GM18505 (cell line): ENCODE measurements at regions not wholly inside any gene's neighbourhood (a gene's known extent, or its start where the extent isn't known, plus 50 kb on each side); places are given as distances from the start of the nearest gene placed in this dataset.
"Not testable (repeated sequence)": the region's sequence is repeated elsewhere in the genome, so short reads cannot be mapped to it uniquely, and the experiment has no call there.

Experiments
- ATAC-seq: cut with Tn5 transposase; IDR thresholded peaks from one replicate; pipeline ENCODE4 v1.9.1; 2021; ENCODE audit not compliant: unreplicated experiment
- POLR2A ChIP-seq: IDR thresholded peaks from 4 replicates; pipeline ENCODE4 v1.6.1; 2011; ENCODE audit warnings: borderline replicate concordance; ENCODE audit not compliant: insufficient read depth, insufficient read length; ENCODE audit errors: extremely low read depth

- ATAC-seq: no peak
Observed at GRCh38 chr11:104713401-104713800, 184.9 kb downstream of the CASP12 start.

GRCh38 chr11:104705490-104706190 lies 192.6 kb downstream of the CASP12 start:
- TF ChIP-seq POLR2A: no peak
- ATAC-seq: peak; percentile 100

More at GRCh38 chr11:104713401-104713800, 184.9 kb downstream of the CASP12 start:
- no peak for TF ChIP-seq POLR2A

GRCh38 chr11:104704888-104705287 lies 193.4 kb downstream of the CASP12 start:
- no peak for ATAC-seq
- no peak for TF ChIP-seq POLR2A

- no peak for ATAC-seq
- TF ChIP-seq POLR2A: no peak
Observed at GRCh38 chr11:104704146-104704830, 194.0 kb downstream of the CASP12 start.

- no peak for TF ChIP-seq POLR2A
- ATAC-seq: no peak
Observed at GRCh38 chr11:104700609-104701008, 197.7 kb downstream of the CASP12 start.

GRCh38 chr11:104699981-104700380 lies 198.3 kb downstream of the CASP12 start:
- TF ChIP-seq POLR2A: no peak
- no peak for ATAC-seq

GRCh38 chr11:104695065-104695463 lies 203.2 kb downstream of the CASP12 start:
- ATAC-seq: no peak
- no peak for TF ChIP-seq POLR2A

- no peak for ATAC-seq
Observed at GRCh38 chr11:104694259-104695064, 203.8 kb downstream of the CASP12 start.

GRCh38 chr11:104692751-104693150 lies 205.5 kb downstream of the CASP12 start:
- no peak for ATAC-seq
- TF ChIP-seq POLR2A: no peak

More at GRCh38 chr11:104694259-104695064, 203.8 kb downstream of the CASP12 start:
- no peak for TF ChIP-seq POLR2A

GRCh38 chr11:104691129-104691528 lies 207.1 kb downstream of the CASP12 start:
- ATAC-seq: no peak
- no peak for TF ChIP-seq POLR2A

- no peak for TF ChIP-seq POLR2A
- no peak for ATAC-seq
Observed at GRCh38 chr11:104690241-104690640, 208.0 kb downstream of the CASP12 start.

- ATAC-seq: no peak
- no peak for TF ChIP-seq POLR2A
Observed at GRCh38 chr11:104688731-104689130, 209.5 kb downstream of the CASP12 start.

GRCh38 chr11:104682206-104682605 lies 216.1 kb downstream of the CASP12 start:
- TF ChIP-seq POLR2A: no peak
- no peak for ATAC-seq

- no peak for TF ChIP-seq POLR2A
- no peak for ATAC-seq
Observed at GRCh38 chr11:104679258-104679657, 219.0 kb downstream of the CASP12 start.

- no peak for TF ChIP-seq POLR2A
- ATAC-seq: no peak
Observed at GRCh38 chr11:104678408-104678807, 219.9 kb downstream of the CASP12 start.

- ATAC-seq: not testable (repeated sequence)
Observed at GRCh38 chr11:104677069-104677468, 221.2 kb downstream of the CASP12 start.
